Upper lobe of left lung (tissue), 4 donors: ENCODE measurements at regions not wholly inside any gene's neighbourhood (a gene's known extent, or its start where the extent isn't known, plus 50 kb on each side); places are given as distances from the start of the nearest gene placed in this dataset.

ENCODE experiments used
- EP300 ChIP-seq, 4 donors: sonication (generic); formaldehyde crosslinking; IDR thresholded peaks; one replicate each; pipeline ENCODE4 v1.5.1; 2017; ENCODE audit warnings: antibody characterized with exemption in 4 of 4, control low read depth in 2 of 4
- POLR2A ChIP-seq, 4 donors: fragments of 450-650 bp; IDR thresholded peaks; one replicate each; pipeline ENCODE4 v1.5.1; 2016 to 2017; ENCODE audit warnings: antibody characterized with exemption in 4 of 4, mild to moderate bottlenecking in 2 of 4
- POLR2AphosphoS5 ChIP-seq, 2 donors: sonication (generic); formaldehyde crosslinking; IDR thresholded peaks; one replicate each; pipeline ENCODE4 v1.5.1; 2017; ENCODE audit warnings: antibody characterized with exemption in 2 of 2
- TF ChIP-seq, protein P1 (sequence below), 6 experiments: fragments of 450-650 bp in 4 of 6; fragments of 200-600 bp in 2 of 6; sonication (generic) in 2 of 6; IDR thresholded peaks; one replicate each; pipeline ENCODE4 v1.5.1; 2016 to 2019; ENCODE audit warnings: antibody characterized with exemption in 6 of 6

- no peak for TF ChIP-seq POLR2A (IDR thresholded peaks at IDR 0.05)
- TF ChIP-seq, protein P1, sequence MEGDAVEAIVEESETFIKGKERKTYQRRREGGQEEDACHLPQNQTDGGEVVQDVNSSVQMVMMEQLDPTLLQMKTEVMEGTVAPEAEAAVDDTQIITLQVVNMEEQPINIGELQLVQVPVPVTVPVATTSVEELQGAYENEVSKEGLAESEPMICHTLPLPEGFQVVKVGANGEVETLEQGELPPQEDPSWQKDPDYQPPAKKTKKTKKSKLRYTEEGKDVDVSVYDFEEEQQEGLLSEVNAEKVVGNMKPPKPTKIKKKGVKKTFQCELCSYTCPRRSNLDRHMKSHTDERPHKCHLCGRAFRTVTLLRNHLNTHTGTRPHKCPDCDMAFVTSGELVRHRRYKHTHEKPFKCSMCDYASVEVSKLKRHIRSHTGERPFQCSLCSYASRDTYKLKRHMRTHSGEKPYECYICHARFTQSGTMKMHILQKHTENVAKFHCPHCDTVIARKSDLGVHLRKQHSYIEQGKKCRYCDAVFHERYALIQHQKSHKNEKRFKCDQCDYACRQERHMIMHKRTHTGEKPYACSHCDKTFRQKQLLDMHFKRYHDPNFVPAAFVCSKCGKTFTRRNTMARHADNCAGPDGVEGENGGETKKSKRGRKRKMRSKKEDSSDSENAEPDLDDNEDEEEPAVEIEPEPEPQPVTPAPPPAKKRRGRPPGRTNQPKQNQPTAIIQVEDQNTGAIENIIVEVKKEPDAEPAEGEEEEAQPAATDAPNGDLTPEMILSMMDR (IDR thresholded peaks at IDR 0.05): no peak
- no peak for TF ChIP-seq POLR2AphosphoS5 (IDR thresholded peaks at IDR 0.05)
- TF ChIP-seq EP300 (IDR thresholded peaks at IDR 0.05): no peak
These were observed 2299.5 kb downstream of the PCDH9 start for GRCh38 chr13:64930636-64931035.
